Hindlimb muscle (tissue), 1 donor: ENCODE measurements at regions not wholly inside any gene's neighbourhood (a gene's known extent, or its start where the extent isn't known, plus 50 kb on each side); places are given as distances from the start of the nearest gene placed in this dataset.

Experiments used
- DNase-seq: peaks from one replicate; pipeline ENCODE4 v3.0.0-alpha.2; 2013

- DNase-seq, result no peak
These were observed 181.1 kb downstream of the BTG1 start for GRCh38 chr12:91964501-91964900.

DNA sequence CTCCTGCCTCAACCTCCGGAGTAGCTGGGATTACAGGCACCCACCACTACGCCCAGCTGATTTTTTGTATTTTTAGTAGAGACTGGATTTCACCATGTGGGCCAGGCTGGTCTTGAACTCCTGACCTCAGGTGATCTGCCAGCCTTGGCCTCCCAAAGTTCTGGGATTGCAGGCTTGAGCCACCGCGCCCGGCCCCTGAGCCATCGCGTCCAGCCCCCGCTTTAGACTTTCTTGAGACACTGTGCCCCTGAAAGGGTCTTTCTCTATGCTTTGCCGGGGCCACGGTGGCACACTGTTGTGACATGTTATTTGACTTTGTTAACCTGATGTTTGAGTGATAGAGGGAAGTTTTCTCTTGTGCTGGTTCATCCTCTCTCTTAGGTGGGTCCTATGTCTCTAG, 186.4 kb downstream of the BTG1 start:
- no peak for DNase-seq

GRCh38 chr12:91958816-91959215, 186.8 kb downstream of the BTG1 start:
- no peak for DNase-seq

- DNase-seq, result no peak
These were observed 190.9 kb downstream of the BTG1 start for GRCh38 chr12:91954747-91955146.

DNA sequence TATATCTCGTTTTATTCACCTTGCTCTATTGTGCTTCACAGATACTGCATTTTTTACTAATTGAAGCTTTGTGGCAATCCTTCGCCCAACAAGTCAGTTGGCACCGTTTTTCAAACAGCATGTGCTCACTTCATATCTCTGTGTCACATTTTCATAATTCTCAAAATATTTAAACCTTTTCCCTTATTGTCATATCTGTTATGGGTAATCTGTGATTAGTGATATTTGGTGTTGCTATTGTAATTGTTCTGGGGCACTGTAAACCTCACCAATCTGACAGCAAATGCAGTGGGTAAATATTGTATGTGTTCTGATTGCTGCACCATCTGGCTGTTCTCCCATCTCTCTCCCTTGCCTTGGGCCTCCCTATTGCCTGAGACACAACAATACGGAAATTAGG, 191.3 kb downstream of the BTG1 start:
- DNase-seq, result no peak

DNA sequence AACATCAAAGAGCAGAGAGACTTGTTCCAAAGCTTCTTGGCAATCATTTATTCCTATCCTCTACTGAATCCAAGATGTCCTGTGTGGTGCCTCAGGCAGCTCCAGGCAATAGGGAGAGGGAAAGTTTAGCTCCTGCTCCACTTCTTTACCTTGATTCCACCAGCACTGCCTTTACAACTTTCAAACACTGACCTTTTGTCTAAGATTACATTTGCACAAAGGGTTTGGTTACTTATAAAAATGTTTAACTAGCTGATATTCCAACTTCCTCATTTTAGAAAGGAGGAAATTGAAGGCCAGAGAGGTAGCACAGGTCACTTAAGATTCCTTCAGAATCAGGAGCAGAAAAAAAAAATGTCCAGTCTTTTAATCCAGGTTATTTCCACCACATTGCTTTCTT, 192.7 kb downstream of the BTG1 start:
- DNase-seq, result no peak

DNA sequence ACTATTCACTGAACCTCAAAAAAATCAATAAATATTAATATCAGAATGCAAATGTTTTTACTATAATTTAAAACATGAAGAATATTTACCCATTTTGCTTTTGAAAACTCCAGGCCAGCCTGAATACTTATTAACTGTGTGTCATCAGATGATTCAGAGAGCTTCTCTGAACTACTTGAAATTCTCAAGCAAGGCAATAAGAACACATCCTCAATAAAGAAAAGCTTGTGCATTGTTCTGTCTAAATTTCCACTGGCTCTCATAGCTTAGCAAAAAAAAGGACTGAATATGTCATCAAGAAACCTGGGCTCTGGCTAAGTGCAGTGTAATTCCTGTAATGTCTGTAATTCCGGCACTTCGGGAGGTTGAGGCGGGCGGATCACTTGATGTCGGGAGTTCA, 194.1 kb downstream of the BTG1 start:
- no peak for DNase-seq

DNA sequence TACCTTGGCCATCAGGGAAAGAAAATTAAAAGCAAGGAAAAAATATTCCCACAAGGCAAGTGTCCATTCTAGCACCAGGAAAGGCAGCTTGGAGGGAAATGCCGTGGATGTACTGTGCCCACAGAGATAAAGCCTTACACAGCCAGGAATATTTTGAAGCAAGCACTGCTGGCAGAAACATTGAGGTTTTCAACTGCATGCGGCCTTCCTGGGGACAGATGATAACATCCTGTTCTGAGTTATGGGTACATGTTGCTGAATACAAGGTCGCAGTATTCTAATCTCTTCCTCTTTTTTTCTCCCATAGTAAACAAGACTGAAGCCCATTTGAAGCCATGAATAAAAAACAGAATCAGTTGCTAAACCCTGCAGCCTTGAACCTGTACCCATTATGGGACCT, 197.1 kb downstream of the BTG1 start:
- no peak for DNase-seq

GRCh38 chr12:91947459-91947858, 198.2 kb downstream of the BTG1 start:
- DNase-seq, result no peak

- no peak for DNase-seq
These were observed 201.0 kb downstream of the BTG1 start for GRCh38 chr12:91944637-91945036.

DNA sequence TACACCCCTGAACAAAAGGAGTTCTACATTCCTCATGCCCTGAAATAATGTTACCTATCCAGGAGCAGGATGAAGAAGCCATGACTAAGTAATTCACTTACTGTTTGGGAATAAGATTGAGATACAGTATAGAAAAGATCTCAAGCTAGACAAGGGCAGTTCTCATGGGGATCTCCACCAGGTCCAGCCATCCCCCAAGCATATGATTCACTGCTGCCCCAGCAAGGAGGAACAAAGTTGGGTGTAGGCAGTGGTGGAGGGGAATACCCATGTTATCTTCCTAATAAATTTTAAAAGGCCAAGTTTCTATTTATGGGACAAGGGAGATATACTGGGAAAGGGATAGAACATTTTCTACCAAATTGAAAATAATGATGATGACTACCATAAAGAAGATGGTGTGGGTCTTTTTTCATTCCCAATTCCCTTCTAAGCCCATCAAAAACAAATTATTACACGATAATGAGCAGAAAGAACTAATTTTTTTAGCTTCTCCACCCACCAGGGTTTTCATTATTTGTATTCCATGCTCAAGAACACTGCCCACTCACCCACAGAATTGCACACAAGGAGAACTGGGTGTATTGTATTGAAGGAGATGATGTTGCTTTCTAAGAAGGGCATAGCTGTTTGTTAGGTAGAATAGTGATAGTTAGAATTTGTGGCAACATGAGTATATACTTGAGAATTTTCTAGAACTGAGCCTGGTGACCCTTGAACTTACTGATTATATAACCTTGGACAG, 204.6 kb downstream of the BTG1 start:
- no peak for DNase-seq

DNA sequence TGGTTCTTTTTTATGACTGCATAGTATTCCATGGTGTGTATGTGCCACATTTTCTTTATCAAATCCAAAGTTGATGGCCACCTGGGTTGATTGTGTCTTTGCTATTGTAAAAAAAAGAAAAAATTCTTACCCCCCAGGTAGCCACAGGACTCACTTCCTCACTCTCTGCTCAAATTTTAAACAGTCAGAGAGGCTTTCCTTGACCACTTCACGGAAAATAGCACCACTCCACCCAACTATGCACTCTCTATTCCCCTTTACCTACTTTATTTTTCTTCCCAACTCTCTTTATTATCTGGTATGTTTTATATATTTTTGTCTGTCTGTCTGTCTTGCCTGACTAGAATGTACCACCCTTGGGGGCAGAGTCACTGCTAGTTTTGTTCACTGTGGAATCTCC, 205.3 kb downstream of the BTG1 start:
- no peak for DNase-seq

DNA sequence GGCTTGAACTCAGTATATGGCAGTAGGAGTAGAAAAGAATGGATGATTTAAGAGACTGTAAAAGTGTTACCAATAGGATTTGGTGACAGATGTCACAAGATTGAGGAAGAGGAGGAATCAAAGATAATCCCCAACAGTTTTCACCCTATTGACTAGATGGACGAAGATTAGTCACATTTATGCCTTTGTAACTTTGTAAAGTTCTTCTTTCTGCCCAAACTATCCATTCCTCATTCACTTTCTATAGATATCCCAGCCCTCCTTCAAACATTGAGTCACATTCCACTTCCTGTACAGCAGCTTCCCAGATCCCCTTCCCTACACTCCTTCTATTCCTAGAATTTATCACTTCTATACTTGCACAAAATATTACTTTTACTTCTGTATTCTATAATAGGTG, 207.9 kb downstream of the BTG1 start:
- no peak for DNase-seq

DNA sequence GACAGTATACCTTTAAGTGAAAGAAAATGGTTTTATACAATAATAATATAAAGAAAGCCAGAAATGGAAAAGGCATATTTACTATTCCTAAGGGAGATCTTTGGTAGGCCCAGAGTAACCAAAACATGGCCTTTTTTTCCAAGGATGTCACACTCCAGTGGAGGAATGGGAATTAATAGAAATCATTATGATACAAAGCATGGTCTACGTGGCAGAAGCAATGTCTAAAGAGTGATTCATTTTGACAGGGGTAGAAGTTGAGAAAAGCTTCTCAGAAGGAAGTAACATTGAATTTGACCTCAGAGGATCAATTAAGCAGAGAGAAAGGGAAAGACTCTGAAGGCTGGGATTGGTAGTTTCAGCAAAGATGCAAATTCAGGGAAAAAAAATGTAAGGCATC, 208.6 kb downstream of the BTG1 start:
- DNase-seq, result no peak

- DNase-seq, result no peak
These were observed 210.3 kb downstream of the BTG1 start for GRCh38 chr12:91935296-91935695.

- DNase-seq, result no peak
These were observed 214.5 kb downstream of the BTG1 start for GRCh38 chr12:91931111-91931510.

DNA sequence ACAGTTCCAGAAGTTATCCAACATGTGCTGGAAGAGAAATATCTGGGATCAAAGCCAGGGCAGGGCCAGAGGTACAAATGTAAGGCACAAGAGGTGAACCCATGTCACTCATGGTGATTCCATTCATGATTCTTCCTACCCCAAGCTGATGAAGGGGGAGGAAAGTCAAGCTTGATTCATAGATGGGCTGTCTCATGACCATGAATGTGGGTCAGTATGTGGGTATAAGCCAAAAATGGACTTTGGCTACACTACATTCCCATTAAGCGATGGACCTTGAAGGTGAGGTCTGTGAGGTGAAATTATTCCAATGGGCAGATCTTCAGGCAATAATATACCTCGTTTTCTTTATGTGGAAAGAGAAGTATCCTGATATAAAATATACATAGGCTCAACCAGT, 217.1 kb downstream of the BTG1 start:
- DNase-seq, result no peak

DNA sequence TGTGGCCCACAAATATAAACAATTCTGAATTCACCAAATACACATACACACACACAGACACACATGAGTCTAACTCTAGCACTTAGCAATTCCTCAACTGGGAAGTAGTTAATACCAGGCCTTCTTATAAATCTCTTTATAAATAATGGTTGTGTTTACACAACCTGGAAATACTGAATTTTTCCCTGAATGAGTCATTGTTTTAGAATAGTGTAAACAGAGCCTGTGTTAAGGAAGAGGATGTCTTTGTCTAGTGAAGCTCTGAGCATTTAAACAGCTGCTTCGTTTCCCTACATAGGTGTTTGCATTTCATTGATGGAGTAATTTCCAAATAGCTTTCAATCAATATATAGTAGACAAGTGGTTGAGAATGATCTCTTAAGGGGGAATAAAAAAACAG, 218.8 kb downstream of the BTG1 start:
- DNase-seq, result no peak

DNA sequence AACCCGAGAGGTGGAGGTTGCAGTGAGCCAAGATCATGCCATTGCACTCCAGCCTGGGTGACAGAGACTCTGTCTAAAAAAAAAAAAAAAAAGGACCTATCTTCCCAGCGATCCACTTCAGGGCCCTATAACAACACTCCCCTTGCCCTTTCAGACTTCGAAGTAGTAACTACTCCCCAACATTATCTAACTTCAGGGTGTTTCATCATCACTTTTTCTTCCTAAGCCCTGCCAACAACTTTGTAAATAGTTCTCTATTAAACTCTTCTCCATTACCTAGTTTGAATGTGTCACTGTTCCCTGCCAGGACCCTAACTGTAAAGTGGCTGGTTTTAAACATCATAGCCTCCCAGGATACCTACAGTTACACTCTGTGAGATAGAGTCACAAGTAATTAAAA, 220.8 kb downstream of the BTG1 start:
- DNase-seq, result no peak

DNA sequence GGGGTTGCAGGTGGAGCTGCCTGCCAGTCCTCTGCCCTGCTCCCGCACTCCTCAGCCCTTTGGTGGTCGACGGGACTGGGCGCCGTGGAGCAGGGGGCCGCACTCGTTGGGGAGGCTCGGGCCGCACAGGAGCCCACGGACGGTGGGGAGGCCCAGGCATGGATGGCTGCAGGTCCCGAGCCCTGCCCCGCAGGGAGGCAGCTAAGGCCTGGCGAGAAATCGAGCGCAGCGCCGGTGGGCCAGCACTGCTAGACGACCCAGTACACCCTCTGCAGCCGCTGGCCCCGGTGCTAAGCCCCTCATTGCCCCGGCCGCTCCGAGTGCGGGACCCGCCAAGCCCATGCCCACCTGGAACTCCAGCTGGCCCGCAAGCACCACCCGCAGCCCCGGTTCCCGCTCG, 221.8 kb downstream of the BTG1 start:
- DNase-seq, result no peak

DNA sequence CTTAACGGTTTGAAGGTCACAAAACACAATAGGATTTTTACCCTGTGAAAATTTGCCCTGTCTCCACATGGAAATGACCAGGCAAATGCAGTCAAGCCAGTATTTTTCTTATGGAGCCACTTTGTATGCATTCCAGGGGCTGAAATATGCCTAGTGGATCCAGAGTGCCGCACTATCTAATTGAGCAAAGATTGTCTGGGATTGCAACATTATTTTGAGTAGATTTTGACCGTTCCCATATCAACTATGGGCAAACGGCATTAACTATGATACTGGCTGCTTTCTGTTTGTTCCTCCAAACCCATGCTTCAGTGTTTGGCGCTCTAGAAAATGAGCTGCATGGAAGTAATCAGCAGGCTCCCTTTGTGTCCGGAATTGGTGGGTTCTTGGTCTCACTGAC, 223.0 kb downstream of the BTG1 start:
- DNase-seq, result no peak

- DNase-seq, result no peak
These were observed 223.5 kb downstream of the BTG1 start for GRCh38 chr12:91922139-91922538.

- DNase-seq, result no peak
These were observed 224.1 kb downstream of the BTG1 start for GRCh38 chr12:91921555-91921954.

DNA sequence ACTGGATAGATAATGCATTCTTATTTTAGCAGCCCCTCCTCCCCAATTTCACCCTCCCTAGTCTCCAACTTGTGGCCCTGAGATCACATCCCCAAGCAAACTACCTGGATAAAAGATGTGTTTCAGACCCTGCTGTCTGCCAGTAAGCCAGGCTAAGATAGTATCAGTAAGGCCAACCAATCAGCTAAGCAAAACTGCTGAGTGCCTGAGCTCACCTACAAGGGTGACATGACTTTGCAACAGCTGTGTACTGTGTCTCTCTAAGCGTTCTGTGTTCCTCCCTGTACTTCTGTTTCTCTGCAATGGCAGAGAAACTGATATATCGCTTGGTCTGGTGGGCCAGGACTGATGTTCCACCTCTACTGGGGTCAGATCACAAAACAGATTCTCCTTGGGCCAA, 224.9 kb downstream of the BTG1 start:
- DNase-seq, result no peak

DNA sequence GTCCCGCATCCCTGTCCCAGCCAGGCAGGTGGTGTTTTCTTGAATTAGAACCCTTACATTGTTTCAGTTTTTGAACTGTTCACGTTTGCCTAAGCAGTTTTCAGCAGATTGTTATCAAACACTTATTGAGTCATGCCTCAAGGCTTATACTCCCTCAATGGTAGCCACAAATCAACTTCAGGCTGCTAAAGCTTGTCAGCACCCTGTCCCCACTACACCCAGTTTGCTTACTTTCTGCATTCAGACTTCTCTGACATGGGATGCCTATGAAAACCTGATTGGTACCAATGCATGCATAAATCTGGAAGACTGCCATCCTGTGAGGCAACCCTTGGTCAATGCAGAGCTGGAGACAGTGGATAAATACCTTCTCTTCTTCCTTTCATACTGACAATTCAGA, 225.4 kb downstream of the BTG1 start:
- DNase-seq, result no peak
